Vagina (tissue), 2 donors: ENCODE measurements at regions not wholly inside any gene's neighbourhood (a gene's known extent, or its start where the extent isn't known, plus 50 kb on each side); places are given as distances from the start of the nearest gene placed in this dataset.

Source experiments
- POLR2A ChIP-seq, 2 donors: fragments of 450-650 bp; IDR thresholded peaks; one replicate each; pipeline ENCODE4 v1.6.1; 2017; ENCODE audit warnings: antibody characterized with exemption in 2 of 2, mild to moderate bottlenecking in 2 of 2, moderate library complexity in 2 of 2
- TF ChIP-seq, protein P1 (sequence below), 3 experiments: fragments of 450-650 bp in 2 of 3; fragments of 200-600 bp in 1 of 3; sonication (generic) in 1 of 3; IDR thresholded peaks; one replicate each; pipeline ENCODE4 v1.5.1; 2017 to 2019; ENCODE audit warnings: antibody characterized with exemption in 3 of 3, mild to moderate bottlenecking in 2 of 3, moderate library complexity in 2 of 3

DNA sequence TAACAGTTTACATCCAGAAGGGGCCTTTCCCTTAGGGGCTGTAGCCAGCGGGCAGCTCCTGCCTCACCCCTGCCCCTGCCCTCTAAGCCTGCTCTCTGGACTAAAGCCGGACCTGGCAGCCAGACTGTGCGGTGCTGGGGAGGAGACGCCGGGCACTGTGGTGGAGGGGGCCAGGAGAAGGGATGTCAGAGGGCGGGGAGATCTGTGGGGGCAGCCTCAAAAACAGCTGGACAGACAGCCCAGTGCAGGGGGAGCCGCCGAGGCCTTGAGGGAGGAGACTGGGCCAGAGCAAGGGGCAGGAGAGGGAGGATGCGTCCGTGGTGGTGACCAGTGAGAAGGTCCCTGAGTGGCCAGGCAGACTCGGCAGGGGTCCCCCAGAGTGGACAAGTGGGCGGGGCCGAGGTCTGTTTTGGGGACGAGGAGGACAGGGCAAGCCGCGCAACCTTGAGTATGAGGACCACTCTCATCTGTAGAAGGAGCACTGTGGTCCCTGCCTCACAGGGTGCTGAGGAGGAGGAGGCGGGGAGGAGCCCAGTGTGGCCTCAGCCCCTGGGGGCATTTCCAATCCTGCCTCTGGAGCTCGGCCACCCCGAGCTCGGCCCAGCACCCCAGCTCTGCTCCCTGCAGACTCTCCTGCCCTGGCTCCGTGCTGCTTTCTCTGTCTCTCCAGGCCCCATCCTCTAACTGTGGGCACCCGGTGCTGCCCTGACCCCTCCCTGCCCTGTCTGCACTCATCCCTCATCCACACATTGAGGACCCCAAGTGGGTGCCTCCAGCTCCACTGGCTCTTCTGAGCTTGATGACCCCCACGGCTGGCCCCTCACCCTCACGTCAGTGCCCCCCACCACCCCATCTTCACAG lies 59.2 kb upstream of the NKX1-1 start:
- TF ChIP-seq, protein P1, sequence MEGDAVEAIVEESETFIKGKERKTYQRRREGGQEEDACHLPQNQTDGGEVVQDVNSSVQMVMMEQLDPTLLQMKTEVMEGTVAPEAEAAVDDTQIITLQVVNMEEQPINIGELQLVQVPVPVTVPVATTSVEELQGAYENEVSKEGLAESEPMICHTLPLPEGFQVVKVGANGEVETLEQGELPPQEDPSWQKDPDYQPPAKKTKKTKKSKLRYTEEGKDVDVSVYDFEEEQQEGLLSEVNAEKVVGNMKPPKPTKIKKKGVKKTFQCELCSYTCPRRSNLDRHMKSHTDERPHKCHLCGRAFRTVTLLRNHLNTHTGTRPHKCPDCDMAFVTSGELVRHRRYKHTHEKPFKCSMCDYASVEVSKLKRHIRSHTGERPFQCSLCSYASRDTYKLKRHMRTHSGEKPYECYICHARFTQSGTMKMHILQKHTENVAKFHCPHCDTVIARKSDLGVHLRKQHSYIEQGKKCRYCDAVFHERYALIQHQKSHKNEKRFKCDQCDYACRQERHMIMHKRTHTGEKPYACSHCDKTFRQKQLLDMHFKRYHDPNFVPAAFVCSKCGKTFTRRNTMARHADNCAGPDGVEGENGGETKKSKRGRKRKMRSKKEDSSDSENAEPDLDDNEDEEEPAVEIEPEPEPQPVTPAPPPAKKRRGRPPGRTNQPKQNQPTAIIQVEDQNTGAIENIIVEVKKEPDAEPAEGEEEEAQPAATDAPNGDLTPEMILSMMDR (IDR thresholded peaks at IDR 0.05), result no peak
- no peak for TF ChIP-seq POLR2A (IDR thresholded peaks at IDR 0.05)
